Breast epithelium (tissue), 3 donors: ENCODE measurements at regions not wholly inside any gene's neighbourhood (a gene's known extent, or its start where the extent isn't known, plus 50 kb on each side); places are given as distances from the start of the nearest gene placed in this dataset.

ENCODE experiments used
- CTCF ChIP-seq, 3 donors: fragments of 450-650 bp; IDR thresholded peaks; one replicate each; pipeline ENCODE4 v1.5.1; 2016 to 2017; ENCODE audit warnings: antibody characterized with exemption in 3 of 3, mild to moderate bottlenecking in 3 of 3, moderate library complexity in 3 of 3
- POLR2A ChIP-seq: fragments of 450-650 bp; IDR thresholded peaks from one replicate; pipeline ENCODE4 v1.6.1; 2016; ENCODE audit warnings: antibody characterized with exemption, mild to moderate bottlenecking, moderate library complexity

GRCh38 chr16:73724503-73724902 is 572.1 kb upstream of the PSMD7 start:
- no peak for TF ChIP-seq CTCF (IDR thresholded peaks at IDR 0.05)
- no peak for TF ChIP-seq POLR2A
